Naive thymus-derived CD8-positive, alpha-beta T cell (primary cell): ENCODE measurements at regions not wholly inside any gene's neighbourhood (a gene's known extent, or its start where the extent isn't known, plus 50 kb on each side); places are given as distances from the start of the nearest gene placed in this dataset.
"Not testable (repeated sequence)": the region's sequence is repeated elsewhere in the genome, so short reads cannot be mapped to it uniquely, and the experiment has no call there.

Source experiments
- ATAC-seq, 2 donors: fragments of 150-1000 bp; cut with Tn5 transposase in 1 of 2; sonication (Bioruptor Pico), chemical (Tn5 transposase) in 1 of 2; 1 replicate in 1 of 2; 2 replicates in 1 of 2; pipeline ENCODE4 v1.10.0; 2021; ENCODE audit warnings: mild to moderate bottlenecking in 2 of 2, moderate library complexity in 2 of 2
- POLR2A ChIA-PET: fragments of 350-600 bp; sonication (Branson Sonifier 250); formaldehyde crosslinking; loops from one replicate; lab custom pipeline; 2021; ENCODE audit warnings: antibody characterized with exemption; lab: Charles Lee
- DNase-seq, 10 donors: peaks; one replicate each; pipeline versions ENCODE4 v3.0.0 to v3.0.0-alpha.2; 2020 to 2022
- H3K27ac Mint-ChIP-seq, 10 donors: one replicate each; pipeline ENCODE4 v1.8.0; 2020 to 2022; ENCODE audit warnings: mild to moderate bottlenecking in 10 of 10, mixed read lengths in 10 of 10, moderate library complexity in 4 of 10, inconsistent platforms in 1 of 10
- H3K27me3 Mint-ChIP-seq, 5 donors: one replicate each; pipeline ENCODE4 v1.8.0; 2021 to 2022; ENCODE audit warnings: mixed read lengths in 5 of 5
- H3K36me3 Mint-ChIP-seq, 3 donors: one replicate each; pipeline ENCODE4 v1.8.0; 2020 to 2022; ENCODE audit warnings: mixed read lengths in 3 of 3, mild to moderate bottlenecking in 2 of 3, inconsistent platforms in 1 of 3
- H3K4me1 Mint-ChIP-seq, 4 donors: one replicate each; pipeline ENCODE4 v1.8.0; 2021 to 2022; ENCODE audit warnings: mixed read lengths in 4 of 4
- H3K4me3 Mint-ChIP-seq, 10 donors: one replicate each; pipeline ENCODE4 v1.8.0; 2020 to 2022; ENCODE audit warnings: mild to moderate bottlenecking in 10 of 10, mixed read lengths in 10 of 10, moderate library complexity in 6 of 10, inconsistent platforms in 1 of 10
- H3K9me3 Mint-ChIP-seq, 9 donors: one replicate each; pipeline ENCODE4 v1.8.0; 2020 to 2022; ENCODE audit warnings: mixed read lengths in 9 of 9, mild to moderate bottlenecking in 3 of 9, inconsistent platforms in 1 of 9, moderate library complexity in 1 of 9

- no peaks in the 10 kb centered on the region for H3K4me1 Mint-ChIP-seq
- no peak overlapping the region for H3K27ac Mint-ChIP-seq
- ATAC-seq (no peak), DNase-seq (no peak)
- H3K27me3 Mint-ChIP-seq = peaks cover 0 to 3% (median 0%) of the 10 kb centered on the region in 5 donors
- H3K4me3 Mint-ChIP-seq = no peak overlapping the region
- H3K36me3 Mint-ChIP-seq = peaks cover 0 to 44% (median 5%) of the 10 kb centered on the region in 3 donors
- POLR2A ChIA-PET = no interaction called here
- peaks cover 26 to 68% (median 41%) of the 10 kb centered on the region in 9 donors for H3K9me3 Mint-ChIP-seq
Observed at GRCh38 chr9:18275313-18275990, 198.5 kb upstream of the ADAMTSL1 start.

- DNase-seq (no peak), ATAC-seq (no peak)
- Mint-ChIP-seq H3K4me3 (no peak overlapping the region), H3K4me1 (no peaks in the 10 kb centered on the region), H3K27ac (no peak overlapping the region), H3K9me3 (peaks cover 7 to 37% (median 20%) of the 10 kb centered on the region in 9 donors), H3K36me3 (peaks cover 0 to 25% (median 3%) of the 10 kb centered on the region in 3 donors), H3K27me3 (peaks cover 0 to 21% (median 7%) of the 10 kb centered on the region in 5 donors)
- POLR2A ChIA-PET = no interaction called here
Observed at GRCh38 chr9:18281291-18281690, 192.7 kb upstream of the ADAMTSL1 start.

GRCh38 chr9:18294229-18294628, 179.7 kb upstream of the ADAMTSL1 start:
- peaks cover 0 to 12% (median 0%) of the 10 kb centered on the region in 9 donors for H3K9me3 Mint-ChIP-seq
- no peak for ATAC-seq
- H3K36me3 Mint-ChIP-seq = no peaks in the 10 kb centered on the region
- H3K4me1 Mint-ChIP-seq = no peaks in the 10 kb centered on the region
- peaks cover 0 to 22% (median 8%) of the 10 kb centered on the region in 5 donors for H3K27me3 Mint-ChIP-seq
- DNase-seq = no peak
- POLR2A ChIA-PET = no interaction called here
- no peak overlapping the region for H3K27ac Mint-ChIP-seq
- no peak overlapping the region for H3K4me3 Mint-ChIP-seq

GRCh38 chr9:18296702-18297055, 177.3 kb upstream of the ADAMTSL1 start:
- no peak overlapping the region for H3K4me3 Mint-ChIP-seq
- H3K36me3 Mint-ChIP-seq = no peaks in the 10 kb centered on the region
- H3K4me1 Mint-ChIP-seq = no peaks in the 10 kb centered on the region
- no peak overlapping the region for H3K27ac Mint-ChIP-seq
- POLR2A ChIA-PET = no interaction called here
- DNase-seq (no peak), ATAC-seq (no peak)
- H3K27me3 Mint-ChIP-seq = peaks cover 0 to 17% (median 4%) of the 10 kb centered on the region in 5 donors
- peaks cover 0 to 8% (median 0%) of the 10 kb centered on the region in 9 donors for H3K9me3 Mint-ChIP-seq

GRCh38 chr9:18297056-18297841, 176.7 kb upstream of the ADAMTSL1 start:
- POLR2A ChIA-PET = no interaction called here
- Mint-ChIP-seq H3K4me3 (no peak overlapping the region), H3K36me3 (no peaks in the 10 kb centered on the region), H3K27me3 (peaks cover 0 to 11% (median 4%) of the 10 kb centered on the region in 5 donors), H3K4me1 (no peaks in the 10 kb centered on the region), H3K27ac (no peak overlapping the region), H3K9me3 (peaks cover 0 to 3% (median 0%) of the 10 kb centered on the region in 9 donors)
- ATAC-seq = no peak
- DNase-seq = no peak

GRCh38 chr9:18299449-18299848, 174.5 kb upstream of the ADAMTSL1 start:
- Mint-ChIP-seq H3K36me3 (no peaks in the 10 kb centered on the region), H3K27me3 (peaks cover 0 to 10% (median 5%) of the 10 kb centered on the region in 5 donors), H3K4me1 (no peaks in the 10 kb centered on the region), H3K9me3 (peaks cover 0 to 2% (median 0%) of the 10 kb centered on the region in 9 donors), H3K4me3 (no peak overlapping the region), H3K27ac (no peak overlapping the region)
- DNase-seq = no peak
- POLR2A ChIA-PET = no interaction called here
- no peak for ATAC-seq

- not testable (repeated sequence) for DNase-seq, ATAC-seq, H3K36me3 Mint-ChIP-seq, H3K27ac Mint-ChIP-seq, H3K4me3 Mint-ChIP-seq, H3K4me1 Mint-ChIP-seq
- H3K9me3 Mint-ChIP-seq = peaks cover 0 to 23% (median 6%) of the 10 kb centered on the region in 9 donors
- POLR2A ChIA-PET = interaction anchor here (0.6 kb wide), 1 partner anchor 523 kb away, joined by 3 read pairs; no protein-coding TSS in a partner anchor
- peaks cover 0 to 21% (median 7%) of the 10 kb centered on the region in 5 donors for H3K27me3 Mint-ChIP-seq
Observed at GRCh38 chr9:18305167-18305806, 168.7 kb upstream of the ADAMTSL1 start.

GRCh38 chr9:18314316-18314715, 159.6 kb upstream of the ADAMTSL1 start:
- POLR2A ChIA-PET = no interaction called here
- no peak for ATAC-seq
- Mint-ChIP-seq H3K4me1 (no peaks in the 10 kb centered on the region), H3K36me3 (peaks cover 0 to 10% (median 0%) of the 10 kb centered on the region in 3 donors), H3K4me3 (no peak overlapping the region), H3K27ac (no peak overlapping the region), H3K9me3 (peaks cover 0 to 25% (median 8%) of the 10 kb centered on the region in 9 donors), H3K27me3 (peaks cover 0 to 3% (median 0%) of the 10 kb centered on the region in 5 donors)
- no peak for DNase-seq

GRCh38 chr9:18317896-18318295, 156.1 kb upstream of the ADAMTSL1 start:
- POLR2A ChIA-PET = no interaction called here
- Mint-ChIP-seq H3K36me3 (peaks cover 0 to 10% (median 0%) of the 10 kb centered on the region in 3 donors), H3K27ac (no peak overlapping the region), H3K9me3 (peaks cover 0 to 13% (median 8%) of the 10 kb centered on the region in 9 donors), H3K27me3 (peaks cover 0 to 10% (median 0%) of the 10 kb centered on the region in 5 donors), H3K4me1 (no peaks in the 10 kb centered on the region), H3K4me3 (no peak overlapping the region)
- no peak for DNase-seq
- no peak for ATAC-seq

GRCh38 chr9:18319918-18320445, 154.0 kb upstream of the ADAMTSL1 start:
- POLR2A ChIA-PET = no interaction called here
- Mint-ChIP-seq H3K27me3 (peaks cover 0 to 10% (median 0%) of the 10 kb centered on the region in 5 donors), H3K4me3 (no peak overlapping the region)

GRCh38 chr9:18324928-18325745, 148.8 kb upstream of the ADAMTSL1 start:
- DNase-seq (no peak), ATAC-seq (no peak)
- Mint-ChIP-seq H3K36me3 (no peaks in the 10 kb centered on the region), H3K4me3 (no peak overlapping the region), H3K27me3 (peaks cover 0 to 19% (median 1%) of the 10 kb centered on the region in 5 donors), H3K27ac (no peak overlapping the region), H3K9me3 (peaks cover 0 to 13% (median 2%) of the 10 kb centered on the region in 9 donors), H3K4me1 (no peaks in the 10 kb centered on the region)
- POLR2A ChIA-PET = no interaction called here

More at GRCh38 chr9:18319918-18320445, 154.0 kb upstream of the ADAMTSL1 start:
- Mint-ChIP-seq H3K27ac (no peak overlapping the region), H3K9me3 (peaks cover 0 to 10% (median 2%) of the 10 kb centered on the region in 9 donors), H3K4me1 (no peaks in the 10 kb centered on the region), H3K36me3 (peaks cover 0 to 10% (median 0%) of the 10 kb centered on the region in 3 donors)
- no peak for ATAC-seq
- DNase-seq = no peak

GRCh38 chr9:18325746-18326011, 148.3 kb upstream of the ADAMTSL1 start:
- H3K4me1 Mint-ChIP-seq, ATAC-seq, H3K36me3 Mint-ChIP-seq, DNase-seq, H3K27ac Mint-ChIP-seq, H3K4me3 Mint-ChIP-seq, POLR2A ChIA-PET: not testable (repeated sequence)
- Mint-ChIP-seq H3K9me3 (peaks cover 0 to 13% (median 2%) of the 10 kb centered on the region in 9 donors), H3K27me3 (peaks cover 0 to 13% (median 1%) of the 10 kb centered on the region in 5 donors)
